Suprapubic skin (tissue), 4 donors: ENCODE measurements at regions not wholly inside any gene's neighbourhood (a gene's known extent, or its start where the extent isn't known, plus 50 kb on each side); places are given as distances from the start of the nearest gene placed in this dataset.

Source experiments
- POLR2A ChIP-seq, 2 donors: fragments of 450-650 bp; IDR thresholded peaks; one replicate each; pipeline ENCODE4 v1.6.1; 2017; ENCODE audit warnings: antibody characterized with exemption in 2 of 2, mild to moderate bottlenecking in 2 of 2, moderate library complexity in 2 of 2
- POLR2AphosphoS5 ChIP-seq, 3 donors: sonication (generic); formaldehyde crosslinking; IDR thresholded peaks; one replicate each; pipeline ENCODE4 v1.6.1; 2017; ENCODE audit warnings: antibody characterized with exemption in 3 of 3
- TF ChIP-seq, protein P1 (sequence below), 2 donors: fragments of 200-600 bp in 1 of 2; fragments of 450-650 bp in 1 of 2; sonication (generic) in 1 of 2; IDR thresholded peaks; one replicate each; pipeline ENCODE4 v1.5.1; 2016 to 2019; ENCODE audit warnings: antibody characterized with exemption in 2 of 2, mild to moderate bottlenecking in 1 of 2, moderate library complexity in 1 of 2

DNA sequence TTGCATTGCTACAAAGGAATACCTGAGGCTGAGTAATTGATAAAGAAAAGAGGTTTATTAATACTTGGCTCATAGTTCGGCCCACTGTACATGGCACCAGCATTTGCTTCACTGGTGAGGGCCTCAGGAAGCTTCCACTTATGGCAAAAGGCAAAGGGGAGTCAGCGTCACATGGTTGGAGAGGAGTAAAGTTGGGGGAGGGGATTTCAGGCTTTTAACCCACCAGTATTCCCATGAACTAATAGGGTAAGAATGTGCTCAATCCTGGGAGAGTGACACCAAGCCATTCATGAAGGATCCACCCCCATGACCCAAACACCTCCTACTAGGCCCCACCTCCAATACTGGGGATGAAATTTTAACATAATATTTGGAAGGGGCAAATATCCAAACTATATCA is 82.5 kb upstream of the MYCBP2 start:
- TF ChIP-seq, protein P1, sequence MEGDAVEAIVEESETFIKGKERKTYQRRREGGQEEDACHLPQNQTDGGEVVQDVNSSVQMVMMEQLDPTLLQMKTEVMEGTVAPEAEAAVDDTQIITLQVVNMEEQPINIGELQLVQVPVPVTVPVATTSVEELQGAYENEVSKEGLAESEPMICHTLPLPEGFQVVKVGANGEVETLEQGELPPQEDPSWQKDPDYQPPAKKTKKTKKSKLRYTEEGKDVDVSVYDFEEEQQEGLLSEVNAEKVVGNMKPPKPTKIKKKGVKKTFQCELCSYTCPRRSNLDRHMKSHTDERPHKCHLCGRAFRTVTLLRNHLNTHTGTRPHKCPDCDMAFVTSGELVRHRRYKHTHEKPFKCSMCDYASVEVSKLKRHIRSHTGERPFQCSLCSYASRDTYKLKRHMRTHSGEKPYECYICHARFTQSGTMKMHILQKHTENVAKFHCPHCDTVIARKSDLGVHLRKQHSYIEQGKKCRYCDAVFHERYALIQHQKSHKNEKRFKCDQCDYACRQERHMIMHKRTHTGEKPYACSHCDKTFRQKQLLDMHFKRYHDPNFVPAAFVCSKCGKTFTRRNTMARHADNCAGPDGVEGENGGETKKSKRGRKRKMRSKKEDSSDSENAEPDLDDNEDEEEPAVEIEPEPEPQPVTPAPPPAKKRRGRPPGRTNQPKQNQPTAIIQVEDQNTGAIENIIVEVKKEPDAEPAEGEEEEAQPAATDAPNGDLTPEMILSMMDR (IDR thresholded peaks at IDR 0.05): no peak
- TF ChIP-seq POLR2AphosphoS5 (IDR thresholded peaks at IDR 0.05) (no peak), POLR2A (IDR thresholded peaks at IDR 0.05) (no peak)
